Left ventricle myocardium inferior (tissue), 1 donor: ENCODE measurements at regions not wholly inside any gene's neighbourhood (a gene's known extent, or its start where the extent isn't known, plus 50 kb on each side); places are given as distances from the start of the nearest gene placed in this dataset.

Source experiments
- DNase-seq: peaks from one replicate; pipeline ENCODE4 v3.0.0-alpha.2; 2020
- H3K27ac ChIP-seq: fragments of 200-600 bp; replicated peaks from 2 replicates; pipeline ENCODE4 v1.8.0; 2021
- H3K27me3 ChIP-seq: fragments of 200-600 bp; 2 replicates; pipeline ENCODE4 v1.8.0; 2021; ENCODE audit warnings: low read depth
- H3K36me3 ChIP-seq: fragments of 200-600 bp; 2 replicates; pipeline ENCODE4 v1.8.0; 2021
- H3K4me1 ChIP-seq: fragments of 200-600 bp; 2 replicates; pipeline ENCODE4 v1.8.0; 2021
- H3K4me3 ChIP-seq: fragments of 200-600 bp; 2 replicates; pipeline ENCODE4 v1.8.0; 2021; ENCODE audit warnings: mild to moderate bottlenecking, moderate library complexity
- H3K9me3 ChIP-seq: fragments of 200-600 bp; replicated peaks from 2 replicates; pipeline ENCODE4 v1.8.0; 2021
- CTCF ChIP-seq: fragments of 200-600 bp; IDR thresholded peaks from 2 replicates; pipeline ENCODE4 v1.8.0; 2021; ENCODE audit warnings: antibody characterized with exemption, mild to moderate bottlenecking, borderline replicate concordance
- intact Hi-C: fragments of 100-400 bp; cut with micrococcal nuclease; formaldehyde crosslinking; loops from one replicate; pipeline ENCODE4 v1.11.0; 2022
- donor health status: DM: no; HTN: yes; CAD: no; lungs with severe emphysema.

DNA sequence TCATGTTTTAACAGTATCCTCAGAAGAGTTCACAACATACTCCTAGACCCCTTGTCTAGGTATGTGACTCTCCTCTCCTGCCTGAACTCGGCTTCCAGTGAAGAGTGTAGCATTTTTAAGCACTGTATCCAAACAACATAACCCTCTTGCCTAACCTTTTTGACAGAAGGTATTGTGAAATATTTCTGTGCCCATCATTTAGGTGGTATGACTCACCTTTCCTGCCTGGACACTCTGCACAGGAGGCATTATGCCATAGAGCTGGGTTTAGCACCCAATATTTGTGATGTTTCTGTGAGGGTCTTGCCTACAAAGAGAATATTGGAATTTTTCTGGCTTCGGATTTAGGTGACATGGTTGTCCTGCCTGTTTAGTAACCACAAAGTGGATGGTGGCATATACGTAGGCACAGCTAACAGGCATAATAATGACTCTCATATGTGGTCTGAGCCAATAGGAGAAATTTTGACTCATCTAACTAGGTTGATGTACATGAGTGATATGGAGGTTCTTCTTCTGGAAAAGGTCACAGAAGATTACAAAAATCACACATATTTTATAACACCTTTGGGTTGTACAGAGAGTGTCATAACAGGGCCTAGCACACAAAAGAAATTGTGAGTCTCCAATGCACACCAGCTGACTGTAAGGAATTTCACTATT lies 1001.0 kb upstream of the TSPY4 start:
- Histone ChIP-seq H3K27me3 (no peaks in the 10 kb centered on the region), H3K27ac (no peak overlapping the region), H3K36me3 (no peaks in the 10 kb centered on the region), H3K9me3 (no peaks in the 10 kb centered on the region), H3K4me1 (no peaks in the 10 kb centered on the region), H3K4me3 (no peak overlapping the region)
- DNase-seq = no peak
- intact Hi-C loops = no loop called here
- no peak for TF ChIP-seq CTCF

DNA sequence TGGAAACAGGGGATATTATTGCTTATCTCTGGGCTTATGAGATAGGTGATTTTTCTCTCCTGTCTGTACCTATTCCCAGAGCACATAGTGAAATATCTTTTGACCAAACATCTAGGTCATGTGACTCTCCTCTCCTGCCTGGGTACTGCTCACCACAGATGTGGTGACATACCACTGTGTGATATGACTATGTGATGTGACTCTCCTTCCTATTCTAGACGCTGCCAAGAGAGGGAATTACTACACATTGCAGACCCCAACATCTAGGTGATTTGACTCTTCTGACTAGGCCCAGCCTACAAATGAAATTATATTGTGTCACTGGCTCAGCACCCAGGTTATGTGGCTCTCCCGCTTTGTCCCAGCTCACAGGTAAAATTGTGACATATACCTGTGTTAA lies 996.3 kb upstream of the TSPY4 start:
- no peaks in the 10 kb centered on the region for H3K4me1 ChIP-seq
- H3K27me3 ChIP-seq = no peaks in the 10 kb centered on the region
- H3K9me3 ChIP-seq = no peaks in the 10 kb centered on the region
- no peak for TF ChIP-seq CTCF
- DNase-seq = no peak
- H3K4me3 ChIP-seq = no peak overlapping the region
- no peaks in the 10 kb centered on the region for H3K36me3 ChIP-seq
- H3K27ac ChIP-seq = no peak overlapping the region
- intact Hi-C loops = no loop called here

GRCh38 chrY:8342173-8342572 lies 995.1 kb upstream of the TSPY4 start:
- TF ChIP-seq CTCF = no peak

DNA sequence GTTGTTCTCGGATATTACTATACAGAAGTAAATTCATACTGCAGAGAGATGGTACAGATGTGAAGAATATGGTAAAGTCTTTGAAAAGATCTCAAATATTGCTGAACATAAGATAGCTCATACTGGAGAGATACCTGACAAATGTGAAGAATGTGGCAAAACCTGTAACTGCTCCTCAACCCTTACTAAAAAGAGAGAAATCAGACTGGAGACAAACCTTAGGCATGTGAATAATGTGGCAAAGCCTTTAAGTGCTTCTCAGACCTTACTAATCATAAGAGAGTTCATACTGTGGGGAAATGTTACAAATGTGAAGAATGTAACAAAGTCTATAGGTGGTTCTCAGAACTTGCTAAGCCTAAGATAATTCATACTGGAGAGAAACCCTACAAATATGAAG lies 986.0 kb upstream of the TSPY4 start:
- no peak for DNase-seq
- Histone ChIP-seq H3K4me1 (no peaks in the 10 kb centered on the region), H3K27ac (no peak overlapping the region), H3K36me3 (no peaks in the 10 kb centered on the region), H3K4me3 (no peak overlapping the region), H3K27me3 (no peaks in the 10 kb centered on the region), H3K9me3 (no peaks in the 10 kb centered on the region)
- TF ChIP-seq CTCF = no peak
- intact Hi-C loops = no loop called here

More at GRCh38 chrY:8342173-8342572, 995.1 kb upstream of the TSPY4 start:
- Histone ChIP-seq H3K27ac (no peak overlapping the region), H3K36me3 (no peaks in the 10 kb centered on the region), H3K27me3 (no peaks in the 10 kb centered on the region), H3K4me1 (no peaks in the 10 kb centered on the region), H3K9me3 (no peaks in the 10 kb centered on the region), H3K4me3 (no peak overlapping the region)
- DNase-seq = no peak
- intact Hi-C loops = no loop called here

DNA sequence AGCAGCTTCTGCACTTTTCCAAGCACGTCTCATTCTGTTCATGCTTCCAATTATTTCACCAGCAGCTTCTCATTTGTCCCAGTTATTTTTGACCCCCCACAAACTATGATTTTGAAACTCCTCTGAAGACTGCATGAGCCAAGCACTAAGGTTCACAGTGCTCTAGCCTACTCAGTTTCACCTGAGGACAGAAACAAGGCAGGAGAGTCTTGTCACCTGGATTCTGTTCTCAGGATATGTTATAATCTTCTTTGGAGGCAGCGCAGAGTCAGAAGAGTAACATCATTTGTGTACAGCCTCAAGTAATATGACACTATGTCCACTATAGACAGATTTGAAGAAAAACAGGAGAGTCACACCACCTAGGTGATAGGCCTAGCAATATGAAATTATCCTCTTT lies 985.1 kb upstream of the TSPY4 start:
- no peaks in the 10 kb centered on the region for H3K27me3 ChIP-seq
- H3K36me3 ChIP-seq = no peaks in the 10 kb centered on the region
- no peaks in the 10 kb centered on the region for H3K9me3 ChIP-seq
- H3K4me3 ChIP-seq = no peak overlapping the region
- intact Hi-C loops = no loop called here
- H3K4me1 ChIP-seq = no peaks in the 10 kb centered on the region
- no peak for DNase-seq
- no peak overlapping the region for H3K27ac ChIP-seq
- no peak for TF ChIP-seq CTCF

- DNase-seq = no peak
- H3K4me1 ChIP-seq = no peaks in the 10 kb centered on the region
- H3K27me3 ChIP-seq = no peaks in the 10 kb centered on the region
- TF ChIP-seq CTCF = no peak
- H3K9me3 ChIP-seq = no peaks in the 10 kb centered on the region
- intact Hi-C loops = no loop called here
- no peak overlapping the region for H3K27ac ChIP-seq
- no peak overlapping the region for H3K4me3 ChIP-seq
- H3K36me3 ChIP-seq = no peaks in the 10 kb centered on the region
These were observed 979.1 kb upstream of the TSPY4 start for GRCh38 chrY:8358161-8358560.
